Ovary (tissue), 3 donors: ENCODE measurements at regions not wholly inside any gene's neighbourhood (a gene's known extent, or its start where the extent isn't known, plus 50 kb on each side); places are given as distances from the start of the nearest gene placed in this dataset.

Experiments
- CTCF ChIP-seq, 3 donors: fragments of 450-650 bp in 2 of 3; fragments of 200-600 bp in 1 of 3; IDR thresholded peaks; one replicate each; pipeline versions ENCODE4 v1.5.1 to v1.8.0; 2016 to 2022; ENCODE audit warnings: antibody characterized with exemption in 3 of 3, mild to moderate bottlenecking in 1 of 3
- POLR2A ChIP-seq: fragments of 450-650 bp; IDR thresholded peaks from one replicate; pipeline ENCODE4 v1.6.1; 2017; ENCODE audit warnings: antibody characterized with exemption, mild to moderate bottlenecking, moderate library complexity
- donor health status: DM: no; HTN: no; CAD: no.

- TF ChIP-seq CTCF (IDR thresholded peaks at IDR 0.05) (no peak), POLR2A (no peak)
Measured at GRCh38 chr5:98401656-98402055, 371.8 kb upstream of the RGMB start.
